ENCODE measurements at regions not wholly inside any gene's neighbourhood (a gene's known extent, or its start where the extent isn't known, plus 50 kb on each side); places are given as distances from the start of the nearest gene placed in this dataset.
"Not testable (repeated sequence)": the region's sequence is repeated elsewhere in the genome, so short reads cannot be mapped to it uniquely, and the experiment has no call there.

DNA sequence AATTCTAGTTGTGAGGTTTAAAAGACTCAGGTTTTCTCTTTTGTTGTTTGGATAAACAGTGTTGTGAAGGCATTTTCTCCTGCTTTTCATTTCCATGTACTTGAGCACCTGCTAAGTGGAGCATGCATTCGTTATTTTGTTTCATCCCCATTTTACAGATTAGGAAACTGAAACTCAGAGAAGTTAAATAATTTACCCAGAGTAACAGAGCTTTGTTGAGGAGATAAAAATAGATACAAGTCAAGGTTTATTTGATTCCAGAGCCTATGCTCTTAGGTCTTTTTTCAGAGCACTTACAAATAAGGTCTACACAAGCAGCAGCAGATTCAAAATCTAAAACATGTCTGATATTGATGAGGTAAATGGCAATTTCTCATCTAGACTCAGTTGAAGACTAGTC is 254.7 kb upstream of the PTBP2 start:
- no peak overlapping the region for H3K4me3 ChIP-seq (ENCODE audit: insufficient read depth, low read length, poor library complexity, severe bottlenecking)
- H3K27me3 ChIP-seq (ENCODE audit: low read length) = no peaks in the 10 kb centered on the region
- no peaks in the 10 kb centered on the region for H3K9me2 ChIP-seq (replicated peaks; ENCODE audit: insufficient read depth, low read length)
- no peak overlapping the region for H3K27ac ChIP-seq (ENCODE audit: low read depth, low read length)
- no peak overlapping the region for H2AFZ ChIP-seq (ENCODE audit: low read depth, low read length, severe bottlenecking)
- no peaks in the 10 kb centered on the region for H4K20me1 ChIP-seq (ENCODE audit: low read depth, low read length)
- no peaks in the 10 kb centered on the region for H3K9me3 ChIP-seq (ENCODE audit: insufficient read depth, low read length)
- H3K79me2 ChIP-seq (ENCODE audit: insufficient read depth, low read length) = no peaks in the 10 kb centered on the region
- no peaks in the 10 kb centered on the region for H3K36me3 ChIP-seq (ENCODE audit: low read length)
- no peaks in the 10 kb centered on the region for H3F3A ChIP-seq (ENCODE audit: insufficient read depth)
- no peak overlapping the region for H3K4me2 ChIP-seq (ENCODE audit: low read depth, low read length, poor library complexity, severe bottlenecking)
- TF ChIP-seq, protein P1, sequence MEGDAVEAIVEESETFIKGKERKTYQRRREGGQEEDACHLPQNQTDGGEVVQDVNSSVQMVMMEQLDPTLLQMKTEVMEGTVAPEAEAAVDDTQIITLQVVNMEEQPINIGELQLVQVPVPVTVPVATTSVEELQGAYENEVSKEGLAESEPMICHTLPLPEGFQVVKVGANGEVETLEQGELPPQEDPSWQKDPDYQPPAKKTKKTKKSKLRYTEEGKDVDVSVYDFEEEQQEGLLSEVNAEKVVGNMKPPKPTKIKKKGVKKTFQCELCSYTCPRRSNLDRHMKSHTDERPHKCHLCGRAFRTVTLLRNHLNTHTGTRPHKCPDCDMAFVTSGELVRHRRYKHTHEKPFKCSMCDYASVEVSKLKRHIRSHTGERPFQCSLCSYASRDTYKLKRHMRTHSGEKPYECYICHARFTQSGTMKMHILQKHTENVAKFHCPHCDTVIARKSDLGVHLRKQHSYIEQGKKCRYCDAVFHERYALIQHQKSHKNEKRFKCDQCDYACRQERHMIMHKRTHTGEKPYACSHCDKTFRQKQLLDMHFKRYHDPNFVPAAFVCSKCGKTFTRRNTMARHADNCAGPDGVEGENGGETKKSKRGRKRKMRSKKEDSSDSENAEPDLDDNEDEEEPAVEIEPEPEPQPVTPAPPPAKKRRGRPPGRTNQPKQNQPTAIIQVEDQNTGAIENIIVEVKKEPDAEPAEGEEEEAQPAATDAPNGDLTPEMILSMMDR (IDR thresholded peaks at IDR 0.05; ENCODE audit: insufficient read depth, low read length, poor library complexity, severe bottlenecking) = no peak
- TF ChIP-seq EZH2phosphoT487 (conservative IDR thresholded peaks at IDR 0.05; ENCODE audit: low read length) = no peak
- no peak overlapping the region for H3K9ac ChIP-seq (ENCODE audit: low read length)

DNA sequence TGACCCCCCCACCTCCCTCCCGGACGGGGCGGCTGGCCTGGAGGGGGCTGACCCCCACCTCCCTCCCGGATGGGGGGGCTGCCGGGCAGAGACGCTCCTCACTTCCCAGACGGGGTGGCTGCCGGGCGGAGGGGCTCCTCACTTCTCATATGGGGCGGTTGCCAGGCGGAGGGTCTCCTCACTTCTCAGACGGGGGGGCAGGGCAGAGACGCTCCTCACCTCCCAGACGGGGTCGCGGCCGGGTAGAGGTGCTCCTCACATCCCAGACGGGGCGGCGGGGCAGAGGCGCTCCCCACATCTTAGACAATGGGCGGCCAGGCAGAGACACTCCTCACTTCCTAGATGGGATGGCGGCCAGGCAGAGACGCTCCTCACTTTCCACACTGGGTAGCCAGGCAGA is 251.9 kb upstream of the PTBP2 start:
- not testable (repeated sequence) for H3K4me3 ChIP-seq (ENCODE audit: insufficient read depth, low read length, poor library complexity, severe bottlenecking); H3K4me2 ChIP-seq (ENCODE audit: low read depth, low read length, poor library complexity, severe bottlenecking); H3K9me3 ChIP-seq (ENCODE audit: insufficient read depth, low read length); H3K9ac ChIP-seq (ENCODE audit: low read length); H3F3A ChIP-seq (ENCODE audit: insufficient read depth); H3K79me2 ChIP-seq (ENCODE audit: insufficient read depth, low read length); H3K36me3 ChIP-seq (ENCODE audit: low read length); H2AFZ ChIP-seq (ENCODE audit: low read depth, low read length, severe bottlenecking); H4K20me1 ChIP-seq (ENCODE audit: low read depth, low read length); H3K27me3 ChIP-seq (ENCODE audit: low read length); H3K27ac ChIP-seq (ENCODE audit: low read depth, low read length); H3K9me2 ChIP-seq (replicated peaks; ENCODE audit: insufficient read depth, low read length)

DNA sequence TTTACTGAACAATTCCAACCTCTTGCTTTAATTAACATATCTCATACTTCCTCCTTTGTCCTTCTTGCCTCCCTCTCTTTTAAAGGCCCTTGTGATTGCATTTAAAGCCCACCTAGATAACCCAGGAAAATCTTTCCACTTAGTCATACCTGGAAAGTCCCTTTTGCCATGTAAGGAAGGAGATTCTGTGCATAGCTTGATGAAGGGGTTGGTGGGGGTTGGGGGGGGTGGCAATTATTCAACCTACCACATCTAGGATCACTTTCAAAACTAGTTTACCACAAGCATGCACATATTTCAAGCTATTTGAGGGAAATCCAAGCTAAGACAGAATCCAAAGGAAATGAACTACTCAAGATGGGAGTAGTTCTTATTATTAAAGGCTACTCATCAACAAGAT is 249.1 kb upstream of the PTBP2 start:
- Histone ChIP-seq H3K79me2 (ENCODE audit: insufficient read depth, low read length) (no peaks in the 10 kb centered on the region), H3K27ac (ENCODE audit: low read depth, low read length) (no peak overlapping the region), H3K9me2 (replicated peaks; ENCODE audit: insufficient read depth, low read length) (no peaks in the 10 kb centered on the region), H3K4me2 (ENCODE audit: low read depth, low read length, poor library complexity, severe bottlenecking) (no peak overlapping the region), H4K20me1 (ENCODE audit: low read depth, low read length) (no peaks in the 10 kb centered on the region), H3F3A (ENCODE audit: insufficient read depth) (no peaks in the 10 kb centered on the region), H2AFZ (ENCODE audit: low read depth, low read length, severe bottlenecking) (no peak overlapping the region), H3K9me3 (ENCODE audit: insufficient read depth, low read length) (no peaks in the 10 kb centered on the region), H3K4me3 (ENCODE audit: insufficient read depth, low read length, poor library complexity, severe bottlenecking) (no peak overlapping the region), H3K9ac (ENCODE audit: low read length) (no peak overlapping the region), H3K36me3 (ENCODE audit: low read length) (no peaks in the 10 kb centered on the region), H3K27me3 (ENCODE audit: low read length) (no peaks in the 10 kb centered on the region)
- TF ChIP-seq, protein P1 (IDR thresholded peaks at IDR 0.05; ENCODE audit: insufficient read depth, low read length, poor library complexity, severe bottlenecking) = no peak
- no peak for TF ChIP-seq EZH2phosphoT487 (conservative IDR thresholded peaks at IDR 0.05; ENCODE audit: low read length)

DNA sequence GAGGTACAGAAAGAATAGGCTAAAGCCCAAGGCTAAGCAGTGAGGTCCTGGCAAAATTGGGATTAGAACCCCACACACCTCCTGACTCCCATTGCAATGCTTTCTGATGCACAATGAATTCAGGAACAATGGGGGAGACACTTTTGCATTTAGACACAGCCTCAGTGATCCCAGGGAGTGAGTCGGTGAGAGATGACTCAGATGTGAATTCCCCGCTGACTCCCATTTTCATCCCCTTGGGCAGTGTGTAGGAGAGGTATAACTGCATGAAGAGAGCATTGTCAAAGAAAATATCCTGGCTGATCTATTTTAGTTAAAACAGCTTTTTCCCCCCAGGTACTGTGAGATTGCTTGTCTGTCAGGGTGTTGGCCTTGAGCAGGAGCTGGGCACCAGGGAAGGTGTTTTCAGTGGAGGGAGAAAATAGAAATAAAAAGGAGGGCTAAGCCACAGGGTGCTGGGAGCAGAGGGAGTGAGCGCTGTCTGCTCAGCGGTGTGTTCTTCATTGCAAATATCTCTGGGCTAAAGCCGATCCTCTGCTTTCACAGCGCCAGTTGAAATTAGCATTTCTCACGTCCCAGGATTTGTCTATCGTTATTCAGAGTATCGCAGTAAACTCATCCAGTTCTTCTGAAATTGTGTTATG is 247.7 kb upstream of the PTBP2 start:
- H3K79me2 ChIP-seq (ENCODE audit: insufficient read depth, low read length) = no peaks in the 10 kb centered on the region
- no peaks in the 10 kb centered on the region for H4K20me1 ChIP-seq (ENCODE audit: low read depth, low read length)
- no peak overlapping the region for H3K9ac ChIP-seq (ENCODE audit: low read length)
- H3K9me3 ChIP-seq (ENCODE audit: insufficient read depth, low read length) = no peaks in the 10 kb centered on the region
- H3K4me2 ChIP-seq (ENCODE audit: low read depth, low read length, poor library complexity, severe bottlenecking) = no peak overlapping the region
- no peak overlapping the region for H3K4me3 ChIP-seq (ENCODE audit: insufficient read depth, low read length, poor library complexity, severe bottlenecking)
- no peak overlapping the region for H2AFZ ChIP-seq (ENCODE audit: low read depth, low read length, severe bottlenecking)
- H3F3A ChIP-seq (ENCODE audit: insufficient read depth) = no peaks in the 10 kb centered on the region
- no peak overlapping the region for H3K27ac ChIP-seq (ENCODE audit: low read depth, low read length)
- no peaks in the 10 kb centered on the region for H3K27me3 ChIP-seq (ENCODE audit: low read length)
- no peaks in the 10 kb centered on the region for H3K36me3 ChIP-seq (ENCODE audit: low read length)
- no peaks in the 10 kb centered on the region for H3K9me2 ChIP-seq (replicated peaks; ENCODE audit: insufficient read depth, low read length)
- TF ChIP-seq, protein P1 (IDR thresholded peaks at IDR 0.05; ENCODE audit: insufficient read depth, low read length, poor library complexity, severe bottlenecking) = no peak
- TF ChIP-seq EZH2phosphoT487 (conservative IDR thresholded peaks at IDR 0.05; ENCODE audit: low read length) = no peak
